ENCODE measurements at regions not wholly inside any gene's neighbourhood (a gene's known extent, or its start where the extent isn't known, plus 50 kb on each side); places are given as distances from the start of the nearest gene placed in this dataset.
"Not testable (repeated sequence)": the region's sequence is repeated elsewhere in the genome, so short reads cannot be mapped to it uniquely, and the experiment has no call there.

DNA sequence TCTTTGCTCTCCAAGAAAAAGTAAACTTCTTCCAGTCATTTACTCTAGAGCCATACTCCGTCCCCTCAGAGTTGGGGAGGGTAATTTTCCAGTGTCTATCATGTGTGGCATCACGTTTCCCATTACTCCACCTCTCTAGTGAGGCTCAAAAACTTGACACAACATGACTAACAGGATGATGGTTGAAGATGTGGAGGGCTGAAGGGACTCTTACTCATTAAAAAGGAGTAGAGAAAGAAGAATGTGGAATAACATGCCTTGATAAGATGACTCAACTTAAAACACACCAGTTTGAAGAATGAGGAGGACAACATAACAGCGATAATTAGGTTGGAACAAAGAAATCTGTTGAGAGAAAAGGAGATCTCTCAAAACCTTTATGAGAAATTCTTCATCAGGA is 894.3 kb downstream of the OTOL1 start:
- H3K4me3 ChIP-seq (ENCODE audit: low read depth, low read length) = no peak overlapping the region
- DNase-seq (ENCODE audit: low read depth) = no peak
- TF ChIP-seq CTCF (IDR thresholded peaks at IDR 0.05; ENCODE audit: insufficient read depth, low read depth, low read length, missing control alignments) = no peak

DNA sequence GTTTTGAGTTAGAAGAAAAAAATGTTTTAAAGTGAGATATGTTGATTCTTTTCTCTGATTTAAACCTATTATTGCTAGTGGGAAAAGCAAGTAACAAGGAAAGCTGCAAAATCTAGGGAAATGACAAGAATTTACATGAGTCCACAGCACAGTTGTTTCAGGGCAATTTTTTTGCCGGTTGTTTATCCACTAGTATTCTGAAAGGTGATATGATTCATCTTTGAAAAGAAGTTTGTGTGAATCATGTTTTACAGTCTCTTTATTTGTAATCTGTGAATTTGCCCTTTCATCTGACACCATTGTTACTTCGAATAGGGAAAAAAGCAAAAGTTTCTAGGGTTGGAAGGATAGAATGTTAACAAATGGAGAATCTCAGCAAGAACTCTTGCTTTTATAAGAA is 894.7 kb downstream of the OTOL1 start:
- no peak overlapping the region for H3K4me3 ChIP-seq (ENCODE audit: low read depth, low read length)
- no peak for TF ChIP-seq CTCF (IDR thresholded peaks at IDR 0.05; ENCODE audit: insufficient read depth, low read depth, low read length, missing control alignments)
- no peak for DNase-seq (ENCODE audit: low read depth)

GRCh38 chr3:162395496-162395895 is 898.9 kb downstream of the OTOL1 start:
- no peak for TF ChIP-seq CTCF (IDR thresholded peaks at IDR 0.05; ENCODE audit: insufficient read depth, low read depth, low read length, missing control alignments)
- no peak for DNase-seq (ENCODE audit: low read depth)
- H3K4me3 ChIP-seq (ENCODE audit: low read depth, low read length) = no peak overlapping the region

GRCh38 chr3:162398554-162398953 is 901.9 kb downstream of the OTOL1 start:
- no peak overlapping the region for H3K4me3 ChIP-seq (ENCODE audit: low read depth, low read length)
- no peak for DNase-seq (ENCODE audit: low read depth)
- TF ChIP-seq CTCF (IDR thresholded peaks at IDR 0.05; ENCODE audit: insufficient read depth, low read depth, low read length, missing control alignments) = no peak

DNA sequence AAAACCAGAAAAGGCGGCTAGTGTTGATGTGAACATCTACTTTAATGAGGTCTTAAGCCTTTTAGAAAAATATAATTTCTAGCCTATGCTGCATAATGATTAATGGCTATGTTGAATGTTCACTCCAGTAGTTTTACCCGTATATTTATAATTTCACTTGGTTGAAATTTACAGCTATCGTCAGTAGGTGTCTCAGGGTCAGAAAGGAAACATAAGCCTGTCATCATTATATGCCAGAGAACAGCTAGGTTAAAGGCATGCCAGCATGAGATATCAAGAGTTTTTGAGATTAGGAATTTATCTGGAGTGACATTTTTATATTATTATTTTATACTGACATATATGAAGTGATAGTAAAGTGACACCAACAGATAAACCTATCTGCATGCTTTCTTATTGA is 904.1 kb downstream of the OTOL1 start:
- H3K4me3 ChIP-seq (ENCODE audit: low read depth, low read length) = no peak overlapping the region
- no peak for DNase-seq (ENCODE audit: low read depth)
- TF ChIP-seq CTCF (IDR thresholded peaks at IDR 0.05; ENCODE audit: insufficient read depth, low read depth, low read length, missing control alignments) = no peak

DNA sequence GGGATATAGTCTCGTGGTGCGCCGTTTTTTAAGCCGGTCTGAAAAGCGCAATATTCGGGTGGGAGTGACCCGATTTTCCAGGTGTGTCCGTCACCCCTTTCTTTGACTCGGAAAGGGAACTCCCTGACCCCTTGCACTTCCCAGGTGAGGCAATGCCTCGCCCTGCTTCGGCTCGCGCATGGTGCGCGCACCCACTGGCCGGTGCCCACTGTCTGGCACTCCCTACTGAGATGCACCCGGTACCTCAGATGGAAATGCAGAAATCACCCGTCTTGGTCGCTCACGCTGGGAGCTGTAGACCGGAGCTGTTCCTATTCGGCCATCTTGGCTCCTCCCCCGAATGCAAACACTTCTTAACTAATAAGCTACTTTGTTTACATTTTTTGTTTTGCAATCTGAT is 914.9 kb downstream of the OTOL1 start:
- H3K4me3 ChIP-seq (ENCODE audit: low read depth, low read length); DNase-seq (ENCODE audit: low read depth): not testable (repeated sequence)

DNA sequence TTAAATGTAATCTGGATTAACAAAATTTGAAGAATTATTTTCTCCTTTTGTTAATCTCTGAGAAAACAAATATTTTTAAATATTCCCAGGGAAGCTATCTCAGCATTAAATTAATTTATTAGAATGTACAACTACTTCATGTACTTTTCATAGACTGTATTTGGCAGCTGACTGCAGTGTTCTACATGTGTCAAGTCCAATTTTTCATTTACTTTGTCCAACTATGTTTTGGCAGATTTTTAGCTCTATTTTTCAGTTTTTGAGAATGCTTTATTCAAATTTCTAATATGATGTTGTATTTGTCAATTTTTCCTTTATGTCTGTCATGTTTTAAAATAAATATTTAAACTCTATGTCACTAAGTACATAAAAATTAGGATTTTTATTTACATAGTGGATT is 925.1 kb downstream of the OTOL1 start:
- no peak for TF ChIP-seq CTCF (IDR thresholded peaks at IDR 0.05; ENCODE audit: insufficient read depth, low read depth, low read length, missing control alignments)
- no peak overlapping the region for H3K4me3 ChIP-seq (ENCODE audit: low read depth, low read length)
- no peak for DNase-seq (ENCODE audit: low read depth)

DNA sequence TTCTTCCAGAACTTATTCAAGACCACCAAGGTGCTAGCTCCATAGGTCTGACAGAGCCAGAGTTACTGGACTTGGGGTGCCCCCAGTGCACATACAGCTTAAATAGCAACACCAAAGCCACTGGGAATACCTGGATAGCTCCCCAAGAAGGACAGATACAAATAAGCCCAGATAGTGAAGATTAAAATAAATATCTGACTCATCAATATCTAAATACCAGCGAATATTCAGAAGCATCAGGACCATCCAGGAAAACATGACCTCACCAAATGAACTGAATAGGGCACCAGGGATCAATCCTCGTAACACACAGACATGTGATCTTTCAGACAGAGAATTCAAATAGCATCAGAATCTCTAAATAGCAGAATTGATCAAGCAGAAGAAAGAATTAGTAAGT is 931.6 kb downstream of the OTOL1 start:
- H3K4me3 ChIP-seq (ENCODE audit: low read depth, low read length) = no peak overlapping the region
- no peak for TF ChIP-seq CTCF (IDR thresholded peaks at IDR 0.05; ENCODE audit: insufficient read depth, low read depth, low read length, missing control alignments)
- no peak for DNase-seq (ENCODE audit: low read depth)

Measured in GM12865 (cell line).